SK-N-SH (cell line): ENCODE measurements at regions not wholly inside any gene's neighbourhood (a gene's known extent, or its start where the extent isn't known, plus 50 kb on each side); places are given as distances from the start of the nearest gene placed in this dataset.

Experiments used
- ELF1 ChIP-seq: IDR thresholded peaks from 2 replicates; pipeline ENCODE4 v1.4.0; 2012
- EZH2phosphoT487 ChIP-seq: fragments of 200-600 bp; sonication (generic); IDR thresholded peaks from 2 replicates; pipeline ENCODE4 v1.6.1; 2017; ENCODE audit warnings: low read depth, mixed run types, mild to moderate bottlenecking, antibody characterized with exemption, moderate library complexity, borderline replicate concordance
- MXI1 ChIP-seq: IDR thresholded peaks from 2 replicates; pipeline ENCODE4 v1.6.1; 2012; ENCODE audit warnings: mild to moderate bottlenecking, low read depth, low read length, improper control_type of control experiment
- NFIC ChIP-seq: IDR thresholded peaks from 2 replicates; pipeline ENCODE4 v1.4.0; 2012; ENCODE audit warnings: borderline replicate concordance
- NRF1 ChIP-seq: IDR thresholded peaks from 2 replicates; pipeline ENCODE4 v1.6.1; 2012; ENCODE audit warnings: low read depth, mild to moderate bottlenecking, low read length
- POLR2AphosphoS5 ChIP-seq: IDR thresholded peaks from 2 replicates; pipeline ENCODE4 v1.6.1; 2012; ENCODE audit warnings: low read depth, low read length
- RXRA ChIP-seq: IDR thresholded peaks from 2 replicates; pipeline ENCODE4 v1.4.0; 2012; ENCODE audit warnings: low read depth, mild to moderate bottlenecking, borderline replicate concordance
- TAF1 ChIP-seq: IDR thresholded peaks from 2 replicates; pipeline ENCODE4 v1.6.1; 2012; ENCODE audit warnings: low read depth, mild to moderate bottlenecking, low read length, moderate library complexity, borderline replicate concordance
- TEAD4 ChIP-seq: IDR thresholded peaks from 2 replicates; pipeline ENCODE4 v1.4.0; 2012; ENCODE audit warnings: mild to moderate bottlenecking, borderline replicate concordance; ENCODE audit not compliant: insufficient read depth
- TF ChIP-seq, protein P1 (sequence below): fragments of 200-600 bp; sonication (generic); IDR thresholded peaks from 2 replicates; pipeline ENCODE4 v1.6.1; 2017; ENCODE audit warnings: antibody characterized with exemption, mild to moderate bottlenecking, moderate library complexity
- TF ChIP-seq, protein P2 (sequence below): IDR thresholded peaks from 2 replicates; pipeline ENCODE4 v1.4.0; 2012; ENCODE audit warnings: low read depth, borderline replicate concordance

DNA sequence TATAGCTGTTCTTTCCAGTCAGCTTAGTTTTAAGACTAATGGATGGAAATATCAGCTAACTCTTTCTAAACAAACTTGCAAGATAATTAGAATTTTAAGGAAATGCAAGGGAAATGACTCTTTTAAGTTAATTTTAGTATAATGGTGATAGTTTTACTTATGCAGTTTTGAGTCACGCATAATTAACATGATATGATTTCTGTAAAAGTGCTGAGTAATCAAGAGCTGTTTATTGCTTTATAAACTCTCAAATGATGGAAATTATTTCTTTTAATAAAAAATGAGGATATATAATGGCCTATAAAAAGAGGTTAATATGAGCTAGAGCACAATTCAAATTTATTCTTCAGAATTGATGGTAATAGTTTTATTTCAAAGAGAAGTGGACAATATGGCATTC is 385.9 kb downstream of the GLUD2 start:
- TF ChIP-seq, protein P1, sequence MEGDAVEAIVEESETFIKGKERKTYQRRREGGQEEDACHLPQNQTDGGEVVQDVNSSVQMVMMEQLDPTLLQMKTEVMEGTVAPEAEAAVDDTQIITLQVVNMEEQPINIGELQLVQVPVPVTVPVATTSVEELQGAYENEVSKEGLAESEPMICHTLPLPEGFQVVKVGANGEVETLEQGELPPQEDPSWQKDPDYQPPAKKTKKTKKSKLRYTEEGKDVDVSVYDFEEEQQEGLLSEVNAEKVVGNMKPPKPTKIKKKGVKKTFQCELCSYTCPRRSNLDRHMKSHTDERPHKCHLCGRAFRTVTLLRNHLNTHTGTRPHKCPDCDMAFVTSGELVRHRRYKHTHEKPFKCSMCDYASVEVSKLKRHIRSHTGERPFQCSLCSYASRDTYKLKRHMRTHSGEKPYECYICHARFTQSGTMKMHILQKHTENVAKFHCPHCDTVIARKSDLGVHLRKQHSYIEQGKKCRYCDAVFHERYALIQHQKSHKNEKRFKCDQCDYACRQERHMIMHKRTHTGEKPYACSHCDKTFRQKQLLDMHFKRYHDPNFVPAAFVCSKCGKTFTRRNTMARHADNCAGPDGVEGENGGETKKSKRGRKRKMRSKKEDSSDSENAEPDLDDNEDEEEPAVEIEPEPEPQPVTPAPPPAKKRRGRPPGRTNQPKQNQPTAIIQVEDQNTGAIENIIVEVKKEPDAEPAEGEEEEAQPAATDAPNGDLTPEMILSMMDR, result no peak
- TF ChIP-seq POLR2AphosphoS5 (no peak), RXRA (no peak), EZH2phosphoT487 (no peak), NRF1 (no peak), TAF1 (no peak), MXI1 (no peak), NFIC (no peak), ELF1 (no peak), TEAD4 (no peak)
- TF ChIP-seq, protein P2, sequence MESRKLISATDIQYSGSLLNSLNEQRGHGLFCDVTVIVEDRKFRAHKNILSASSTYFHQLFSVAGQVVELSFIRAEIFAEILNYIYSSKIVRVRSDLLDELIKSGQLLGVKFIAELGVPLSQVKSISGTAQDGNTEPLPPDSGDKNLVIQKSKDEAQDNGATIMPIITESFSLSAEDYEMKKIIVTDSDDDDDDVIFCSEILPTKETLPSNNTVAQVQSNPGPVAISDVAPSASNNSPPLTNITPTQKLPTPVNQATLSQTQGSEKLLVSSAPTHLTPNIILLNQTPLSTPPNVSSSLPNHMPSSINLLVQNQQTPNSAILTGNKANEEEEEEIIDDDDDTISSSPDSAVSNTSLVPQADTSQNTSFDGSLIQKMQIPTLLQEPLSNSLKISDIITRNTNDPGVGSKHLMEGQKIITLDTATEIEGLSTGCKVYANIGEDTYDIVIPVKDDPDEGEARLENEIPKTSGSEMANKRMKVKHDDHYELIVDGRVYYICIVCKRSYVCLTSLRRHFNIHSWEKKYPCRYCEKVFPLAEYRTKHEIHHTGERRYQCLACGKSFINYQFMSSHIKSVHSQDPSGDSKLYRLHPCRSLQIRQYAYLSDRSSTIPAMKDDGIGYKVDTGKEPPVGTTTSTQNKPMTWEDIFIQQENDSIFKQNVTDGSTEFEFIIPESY, result no peak
